NB4 (cell line): ENCODE measurements at regions not wholly inside any gene's neighbourhood (a gene's known extent, or its start where the extent isn't known, plus 50 kb on each side); places are given as distances from the start of the nearest gene placed in this dataset.

Experiments
- DNase-seq: peaks from one replicate; pipeline ENCODE4 v3.0.0; 2010; ENCODE audit warnings: low read depth
- H3K4me3 ChIP-seq: one replicate; pipeline ENCODE4 v1.5.1; 2011; ENCODE audit warnings: mild to moderate bottlenecking, low read depth, low read length, moderate library complexity
- CTCF ChIP-seq: IDR thresholded peaks from one replicate; pipeline ENCODE4 v1.5.1; 2012; ENCODE audit warnings: low read depth, low read length
- MAX ChIP-seq: IDR thresholded peaks from 2 replicates; pipeline ENCODE4 v1.6.1; 2011; ENCODE audit warnings: low read depth, low read length
- MYC ChIP-seq: IDR thresholded peaks from 2 replicates; pipeline ENCODE4 v1.6.1; 2011; ENCODE audit warnings: low read depth, low read length
- POLR2A ChIP-seq: IDR thresholded peaks from 2 replicates; pipeline ENCODE4 v1.6.1; 2011; ENCODE audit warnings: mild to moderate bottlenecking; ENCODE audit not compliant: insufficient read length; ENCODE audit errors: extremely low read depth

DNA sequence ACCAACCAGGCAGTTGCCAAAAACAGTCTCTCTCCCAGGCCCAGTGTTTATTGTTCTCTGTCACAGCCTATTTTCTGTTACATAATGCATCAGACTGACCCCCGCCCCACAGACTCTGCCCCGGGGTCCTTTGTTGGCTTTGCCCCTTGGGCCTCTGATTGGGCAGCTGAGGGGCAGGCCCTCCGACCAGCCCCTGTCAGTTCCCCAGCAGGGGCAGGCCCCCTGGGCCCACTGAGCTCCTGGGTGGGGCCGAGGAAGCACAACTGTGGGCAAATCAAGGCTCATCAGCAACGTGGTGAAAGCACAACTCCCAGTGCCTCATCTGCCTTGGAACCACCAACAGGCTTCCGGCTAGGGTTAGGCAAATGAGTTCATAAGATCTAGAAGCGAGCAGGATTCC lies 160.1 kb upstream of the MYCN start:
- no peak for DNase-seq
- no peak overlapping the region for H3K4me3 ChIP-seq
- TF ChIP-seq MYC (no peak), POLR2A (no peak), CTCF (no peak)

- no peak for DNase-seq
- H3K4me3 ChIP-seq, result no peak overlapping the region
- no peak for TF ChIP-seq CTCF
- TF ChIP-seq MYC, result no peak
- no peak for TF ChIP-seq POLR2A
- TF ChIP-seq MAX, result no peak
Observed at GRCh38 chr2:15780912-15781574, 159.3 kb upstream of the MYCN start.

DNA sequence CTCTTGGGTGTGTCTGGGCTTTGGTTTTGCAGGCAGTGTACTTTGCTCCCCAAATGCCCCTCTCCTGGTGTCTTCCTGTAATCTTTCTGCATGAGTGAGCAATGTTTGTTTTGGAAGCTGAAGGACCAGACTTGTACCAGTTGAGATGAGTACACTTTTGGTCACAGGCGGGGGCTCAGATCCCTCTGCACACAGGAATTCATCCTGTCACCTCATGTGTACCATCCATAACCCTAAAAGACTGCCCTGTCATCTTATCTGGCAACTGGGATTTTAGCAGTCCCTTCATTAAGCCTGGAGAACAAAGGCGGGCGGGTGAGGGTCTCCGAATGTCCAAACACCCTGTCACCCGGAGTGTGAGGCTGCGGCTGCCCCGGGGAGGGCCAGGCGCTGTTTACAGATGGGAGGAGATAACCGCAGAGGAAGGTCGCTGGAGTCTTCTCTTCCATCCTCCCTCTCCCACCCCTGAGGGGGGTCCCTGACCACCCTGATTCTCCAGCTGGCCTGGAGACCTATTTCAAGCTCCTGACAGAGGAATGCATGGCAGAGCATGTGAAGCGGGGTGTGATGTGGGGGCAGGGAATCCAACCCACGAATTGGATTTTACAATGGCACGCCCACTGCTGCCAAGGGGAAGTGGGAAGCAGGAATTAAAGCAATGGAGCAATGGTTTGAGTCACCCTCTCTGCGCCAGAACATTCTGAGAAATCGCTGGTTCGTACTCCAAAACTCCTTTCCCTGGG lies 158.2 kb upstream of the MYCN start:
- no peak overlapping the region for H3K4me3 ChIP-seq
- no peak for DNase-seq

GRCh38 chr2:15782769-15783294 lies 157.5 kb upstream of the MYCN start:
- DNase-seq, result no peak
- no peak overlapping the region for H3K4me3 ChIP-seq
- no peak for TF ChIP-seq POLR2A
- no peak for TF ChIP-seq MYC
- TF ChIP-seq MAX, result no peak
- no peak for TF ChIP-seq CTCF

More for the DNA sequence above, 158.2 kb upstream of the MYCN start:
- TF ChIP-seq CTCF (no peak), POLR2A (no peak), MAX (no peak), MYC (no peak)

DNA sequence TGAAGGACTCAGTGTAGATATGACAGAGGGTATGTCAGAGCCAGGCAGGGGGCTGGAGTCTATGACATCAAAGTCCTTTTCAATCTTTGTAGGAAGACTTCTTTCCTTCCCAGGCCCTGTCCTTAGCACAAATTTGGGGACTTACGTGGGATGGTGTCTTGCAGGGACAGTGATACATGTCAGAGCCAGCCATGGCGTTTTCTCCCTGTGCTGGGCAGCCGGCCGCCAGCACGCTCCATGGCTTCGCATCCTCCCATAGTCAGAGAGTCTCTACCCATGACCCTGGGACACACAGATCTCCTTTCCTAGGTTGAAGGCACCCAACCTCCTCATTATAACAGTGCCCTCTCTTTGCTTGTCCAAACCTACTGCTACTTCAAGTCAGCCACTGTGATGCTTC lies 156.9 kb upstream of the MYCN start:
- DNase-seq, result no peak
- H3K4me3 ChIP-seq, result no peak overlapping the region
- no peak for TF ChIP-seq MAX
- no peak for TF ChIP-seq CTCF
- TF ChIP-seq MYC, result no peak
- no peak for TF ChIP-seq POLR2A
